ENCODE measurements at regions not wholly inside any gene's neighbourhood (a gene's known extent, or its start where the extent isn't known, plus 50 kb on each side); places are given as distances from the start of the nearest gene placed in this dataset.

GRCh38 chr1:41999884-42000283 lies 81.2 kb upstream of the HIVEP3 start:
- no peak overlapping the region for H3K4me2 ChIP-seq
- H3K36me3 ChIP-seq (replicated peaks; ENCODE audit: insufficient read depth, low read depth) = no peaks in the 10 kb centered on the region
- no peak overlapping the region for H2AFZ ChIP-seq
- no peak for TF ChIP-seq EZH2 (IDR thresholded peaks at IDR 0.05; ENCODE audit: borderline replicate concordance)
- no peak for TF ChIP-seq EZH2phosphoT487 (IDR thresholded peaks at IDR 0.05; ENCODE audit: low read depth, severe bottlenecking, unreplicated experiment)
- no peak for TF ChIP-seq CTCF (IDR thresholded peaks at IDR 0.05; ENCODE audit: poor library complexity)
- no peaks in the 10 kb centered on the region for H4K20me1 ChIP-seq (ENCODE audit: insufficient read depth, poor library complexity, severe bottlenecking)
- no peak for DNase-seq (ENCODE audit: low spot score)
- H3K79me2 ChIP-seq = no peaks in the 10 kb centered on the region
- no peak overlapping the region for H3K27ac ChIP-seq
- H3K4me1 ChIP-seq (ENCODE audit: insufficient read depth) = no peaks in the 10 kb centered on the region
- no peaks in the 10 kb centered on the region for H3K9me2 ChIP-seq (replicated peaks; ENCODE audit: insufficient read depth)
- no peaks in the 10 kb centered on the region for H3K27me3 ChIP-seq
- no peaks in the 10 kb centered on the region for H3K9me3 ChIP-seq (ENCODE audit: low read depth)
- no peak overlapping the region for H3K4me3 ChIP-seq

GRCh38 chr1:41998250-41998649 lies 79.5 kb upstream of the HIVEP3 start:
- no peak for TF ChIP-seq EZH2 (IDR thresholded peaks at IDR 0.05; ENCODE audit: borderline replicate concordance)
- TF ChIP-seq CTCF (IDR thresholded peaks at IDR 0.05; ENCODE audit: poor library complexity) = no peak
- TF ChIP-seq EZH2phosphoT487 (IDR thresholded peaks at IDR 0.05; ENCODE audit: low read depth, severe bottlenecking, unreplicated experiment) = no peak
- no peak overlapping the region for H2AFZ ChIP-seq
- H3K4me3 ChIP-seq = no peak overlapping the region
- no peaks in the 10 kb centered on the region for H3K9me3 ChIP-seq (ENCODE audit: low read depth)
- H3K27ac ChIP-seq = no peak overlapping the region
- H3K4me1 ChIP-seq (ENCODE audit: insufficient read depth) = no peaks in the 10 kb centered on the region
- H3K27me3 ChIP-seq = no peaks in the 10 kb centered on the region
- no peaks in the 10 kb centered on the region for H3K9me2 ChIP-seq (replicated peaks; ENCODE audit: insufficient read depth)
- H3K79me2 ChIP-seq = no peaks in the 10 kb centered on the region
- no peak overlapping the region for H3K4me2 ChIP-seq
- no peaks in the 10 kb centered on the region for H3K36me3 ChIP-seq (replicated peaks; ENCODE audit: insufficient read depth, low read depth)
- H4K20me1 ChIP-seq (ENCODE audit: insufficient read depth, poor library complexity, severe bottlenecking) = no peaks in the 10 kb centered on the region
- no peak for DNase-seq (ENCODE audit: low spot score)

DNA sequence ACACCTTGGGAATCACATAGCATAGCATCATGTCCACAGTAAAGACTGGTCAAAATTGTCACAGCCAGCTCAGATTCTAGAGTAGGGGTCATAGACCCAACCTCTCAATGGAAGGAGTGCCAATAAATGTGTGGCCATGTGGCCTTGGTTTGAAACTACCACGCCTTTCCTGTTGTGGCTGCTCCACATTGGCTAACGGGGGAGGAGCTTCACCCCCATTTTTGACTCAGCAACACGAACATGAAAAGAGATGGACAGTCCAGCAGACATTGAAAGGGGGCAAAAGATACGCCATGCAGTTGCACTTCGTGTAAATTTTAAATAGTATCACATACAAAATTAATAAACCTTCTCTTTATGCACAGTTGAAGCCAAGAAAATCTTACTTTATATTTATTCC lies 78.4 kb upstream of the HIVEP3 start:
- no peaks in the 10 kb centered on the region for H3K27me3 ChIP-seq
- no peak overlapping the region for H3K4me3 ChIP-seq
- no peaks in the 10 kb centered on the region for H4K20me1 ChIP-seq (ENCODE audit: insufficient read depth, poor library complexity, severe bottlenecking)
- no peaks in the 10 kb centered on the region for H3K9me2 ChIP-seq (replicated peaks; ENCODE audit: insufficient read depth)
- no peak overlapping the region for H3K27ac ChIP-seq
- H2AFZ ChIP-seq = no peak overlapping the region
- no peak overlapping the region for H3K4me2 ChIP-seq
- no peaks in the 10 kb centered on the region for H3K36me3 ChIP-seq (replicated peaks; ENCODE audit: insufficient read depth, low read depth)
- DNase-seq (ENCODE audit: low spot score) = no peak
- 85% methylated on average over 5 of the region's 5 CpGs for WGBS (ENCODE audit: low lambda C conversion rate, missing lambda C conversion rate)
- no peaks in the 10 kb centered on the region for H3K4me1 ChIP-seq (ENCODE audit: insufficient read depth)
- no peaks in the 10 kb centered on the region for H3K9me3 ChIP-seq (ENCODE audit: low read depth)
- H3K79me2 ChIP-seq = no peaks in the 10 kb centered on the region
- TF ChIP-seq CTCF (IDR thresholded peaks at IDR 0.05; ENCODE audit: poor library complexity) = no peak
- TF ChIP-seq EZH2 (IDR thresholded peaks at IDR 0.05; ENCODE audit: borderline replicate concordance) = no peak
- no peak for TF ChIP-seq EZH2phosphoT487 (IDR thresholded peaks at IDR 0.05; ENCODE audit: low read depth, severe bottlenecking, unreplicated experiment)

DNA sequence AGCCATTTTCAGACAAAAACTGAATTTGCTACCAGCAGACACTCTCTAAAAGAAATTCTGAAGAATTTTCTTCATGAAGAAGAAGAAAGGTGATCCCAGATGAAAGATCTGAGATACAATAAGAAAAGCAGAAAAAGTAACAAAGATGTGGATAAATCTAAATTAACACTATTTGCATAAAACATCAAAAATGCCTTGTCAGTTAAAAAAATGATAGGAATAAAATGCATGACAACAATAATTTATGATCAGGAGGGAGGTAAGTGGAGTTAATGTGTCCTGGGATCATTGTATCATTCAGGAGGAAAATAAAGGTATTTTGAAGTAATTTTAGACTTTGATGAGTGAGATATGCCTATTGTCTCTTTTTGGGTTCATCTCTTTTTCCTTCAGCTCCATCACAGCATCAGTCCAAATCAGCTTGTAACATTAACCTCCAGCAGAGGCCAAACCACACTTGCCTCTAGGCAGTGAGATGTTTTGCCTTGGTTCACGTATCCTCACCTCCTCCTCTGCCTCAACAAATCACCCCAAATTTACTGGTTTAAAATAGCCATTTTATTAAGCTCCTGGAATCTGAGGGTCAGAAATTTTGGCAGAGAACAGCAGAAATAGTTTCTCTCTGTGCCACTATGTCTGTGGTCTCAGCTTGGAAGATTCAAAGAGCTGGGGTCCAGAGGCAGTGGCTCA lies 76.9 kb upstream of the HIVEP3 start:
- WGBS (ENCODE audit: low lambda C conversion rate, missing lambda C conversion rate) = 72% methylated on average over 1 of the region's 1 CpG
- no peak for DNase-seq (ENCODE audit: low spot score)
- Histone ChIP-seq H3K4me1 (ENCODE audit: insufficient read depth) (no peaks in the 10 kb centered on the region), H2AFZ (no peak overlapping the region), H3K27ac (no peak overlapping the region), H3K79me2 (no peaks in the 10 kb centered on the region), H3K9me2 (replicated peaks; ENCODE audit: insufficient read depth) (no peaks in the 10 kb centered on the region), H3K27me3 (no peaks in the 10 kb centered on the region), H3K4me2 (no peak overlapping the region), H3K9me3 (ENCODE audit: low read depth) (no peaks in the 10 kb centered on the region), H4K20me1 (ENCODE audit: insufficient read depth, poor library complexity, severe bottlenecking) (no peaks in the 10 kb centered on the region), H3K4me3 (no peak overlapping the region), H3K36me3 (replicated peaks; ENCODE audit: insufficient read depth, low read depth) (no peaks in the 10 kb centered on the region)
- TF ChIP-seq CTCF (IDR thresholded peaks at IDR 0.05; ENCODE audit: poor library complexity) = no peak
- no peak for TF ChIP-seq EZH2 (IDR thresholded peaks at IDR 0.05; ENCODE audit: borderline replicate concordance)
- no peak for TF ChIP-seq EZH2phosphoT487 (IDR thresholded peaks at IDR 0.05; ENCODE audit: low read depth, severe bottlenecking, unreplicated experiment)

Measured in hepatocyte (in vitro differentiated cells).